Activated CD4-positive, CD25-positive, alpha-beta regulatory T cell treated with anti-CD3 and anti-CD28 coated beads, Interleukin-2, amount 50 U/mL, for 24 hours (primary cell): ENCODE measurements at regions not wholly inside any gene's neighbourhood (a gene's known extent, or its start where the extent isn't known, plus 50 kb on each side); places are given as distances from the start of the nearest gene placed in this dataset.

Experiments
- ATAC-seq, 2 donors: fragments of 150-1000 bp; cut with Tn5 transposase; one replicate each; pipeline ENCODE4 v1.10.0; 2021; ENCODE audit warnings: mild to moderate bottlenecking in 1 of 2, moderate library complexity in 1 of 2

- no peak for ATAC-seq
These were observed 122.0 kb upstream of the ARGLU1 start for GRCh38 chr13:106689906-106690305.

GRCh38 chr13:106688940-106689339 is 121.0 kb upstream of the ARGLU1 start:
- no peak for ATAC-seq

- no peak for ATAC-seq
These were observed 118.2 kb upstream of the ARGLU1 start for GRCh38 chr13:106686163-106686562.

GRCh38 chr13:106685143-106685542 is 117.2 kb upstream of the ARGLU1 start:
- no peak for ATAC-seq

- no peak for ATAC-seq
These were observed 116.0 kb upstream of the ARGLU1 start for GRCh38 chr13:106683918-106684317.

- no peak for ATAC-seq
These were observed 115.2 kb upstream of the ARGLU1 start for GRCh38 chr13:106683179-106683578.

GRCh38 chr13:106681997-106682396 is 114.1 kb upstream of the ARGLU1 start:
- ATAC-seq: no peak

GRCh38 chr13:106681536-106681935 is 113.6 kb upstream of the ARGLU1 start:
- no peak for ATAC-seq

- no peak for ATAC-seq
These were observed 113.0 kb upstream of the ARGLU1 start for GRCh38 chr13:106680796-106681472.

- ATAC-seq: no peak
These were observed 110.9 kb upstream of the ARGLU1 start for GRCh38 chr13:106678646-106679418.

- no peak for ATAC-seq
These were observed 107.4 kb upstream of the ARGLU1 start for GRCh38 chr13:106675311-106675710.

- no peak for ATAC-seq
These were observed 93.0 kb upstream of the ARGLU1 start for GRCh38 chr13:106660746-106661625.

- no peak for ATAC-seq
These were observed 89.2 kb upstream of the ARGLU1 start for GRCh38 chr13:106657104-106657503.

- no peak for ATAC-seq
These were observed 88.2 kb upstream of the ARGLU1 start for GRCh38 chr13:106656186-106656585.

- ATAC-seq: no peak
These were observed 83.5 kb upstream of the ARGLU1 start for GRCh38 chr13:106651442-106651841.

GRCh38 chr13:106650690-106651205 is 82.8 kb upstream of the ARGLU1 start:
- no peak for ATAC-seq

GRCh38 chr13:106649495-106649894 is 81.6 kb upstream of the ARGLU1 start:
- ATAC-seq: no peak

GRCh38 chr13:106640515-106640914 is 72.6 kb upstream of the ARGLU1 start:
- no peak for ATAC-seq

- no peak for ATAC-seq
These were observed 69.6 kb upstream of the ARGLU1 start for GRCh38 chr13:106637519-106637918.

- ATAC-seq: no peak
These were observed 68.6 kb upstream of the ARGLU1 start for GRCh38 chr13:106636492-106636891.

- no peak for ATAC-seq
These were observed 67.7 kb upstream of the ARGLU1 start for GRCh38 chr13:106635616-106636015.

GRCh38 chr13:106633321-106633720 is 65.4 kb upstream of the ARGLU1 start:
- no peak for ATAC-seq

- no peak for ATAC-seq
These were observed 62.7 kb upstream of the ARGLU1 start for GRCh38 chr13:106630650-106631049.
